ENCODE measurements at regions not wholly inside any gene's neighbourhood (a gene's known extent, or its start where the extent isn't known, plus 50 kb on each side); places are given as distances from the start of the nearest gene placed in this dataset.

- Mint-ChIP-seq H3K9me3 (peaks cover 5% of the 10 kb centered on the region; the same call in 1 of the 2 replicates), H3K36me3 (ENCODE audit: low read depth) (no peaks in the 10 kb centered on the region), H3K27ac (no peak overlapping the region), H3K4me1 (ENCODE audit: low read depth) (no peaks in the 10 kb centered on the region), H3K4me3 (no peak overlapping the region), H3K27me3 (ENCODE audit: insufficient read depth) (peaks cover 1% of the 10 kb centered on the region; the same call in 1 of the 2 replicates)
- DNase-seq, result no peak
- TF ChIP-seq, protein P1, sequence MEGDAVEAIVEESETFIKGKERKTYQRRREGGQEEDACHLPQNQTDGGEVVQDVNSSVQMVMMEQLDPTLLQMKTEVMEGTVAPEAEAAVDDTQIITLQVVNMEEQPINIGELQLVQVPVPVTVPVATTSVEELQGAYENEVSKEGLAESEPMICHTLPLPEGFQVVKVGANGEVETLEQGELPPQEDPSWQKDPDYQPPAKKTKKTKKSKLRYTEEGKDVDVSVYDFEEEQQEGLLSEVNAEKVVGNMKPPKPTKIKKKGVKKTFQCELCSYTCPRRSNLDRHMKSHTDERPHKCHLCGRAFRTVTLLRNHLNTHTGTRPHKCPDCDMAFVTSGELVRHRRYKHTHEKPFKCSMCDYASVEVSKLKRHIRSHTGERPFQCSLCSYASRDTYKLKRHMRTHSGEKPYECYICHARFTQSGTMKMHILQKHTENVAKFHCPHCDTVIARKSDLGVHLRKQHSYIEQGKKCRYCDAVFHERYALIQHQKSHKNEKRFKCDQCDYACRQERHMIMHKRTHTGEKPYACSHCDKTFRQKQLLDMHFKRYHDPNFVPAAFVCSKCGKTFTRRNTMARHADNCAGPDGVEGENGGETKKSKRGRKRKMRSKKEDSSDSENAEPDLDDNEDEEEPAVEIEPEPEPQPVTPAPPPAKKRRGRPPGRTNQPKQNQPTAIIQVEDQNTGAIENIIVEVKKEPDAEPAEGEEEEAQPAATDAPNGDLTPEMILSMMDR (IDR thresholded peaks at IDR 0.05), result no peak
These were observed 236.8 kb upstream of the MAN1A1 start for GRCh38 chr6:119586250-119586882.

DNA sequence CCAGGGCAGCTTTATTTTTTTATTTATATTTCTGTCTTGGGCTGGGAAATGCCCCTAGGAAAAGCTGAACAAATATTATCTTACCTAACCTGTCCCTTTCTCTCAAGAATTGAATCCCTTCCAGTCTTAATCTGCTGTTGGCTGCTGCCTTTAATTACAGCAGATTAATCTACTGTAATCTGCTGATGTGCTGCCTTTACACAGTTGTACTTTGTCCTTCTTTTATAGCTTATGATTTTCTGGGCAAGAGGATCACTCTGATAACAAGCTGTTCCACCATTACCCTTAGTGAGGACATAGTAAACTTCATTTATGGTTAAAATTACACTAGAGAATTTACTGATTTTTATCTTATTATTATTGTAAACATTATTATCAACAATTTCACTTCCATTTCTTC, 234.5 kb upstream of the MAN1A1 start:
- H3K36me3 Mint-ChIP-seq (ENCODE audit: low read depth), result no peaks in the 10 kb centered on the region
- H3K4me1 Mint-ChIP-seq (ENCODE audit: low read depth), result no peaks in the 10 kb centered on the region
- DNase-seq, result no peak
- no peaks in the 10 kb centered on the region; the same call in 1 of the 2 replicates for H3K9me3 Mint-ChIP-seq
- TF ChIP-seq, protein P1 (IDR thresholded peaks at IDR 0.05), result no peak
- no peak overlapping the region for H3K4me3 Mint-ChIP-seq
- H3K27me3 Mint-ChIP-seq (ENCODE audit: insufficient read depth), result peaks cover 1% of the 10 kb centered on the region
- H3K27ac Mint-ChIP-seq, result no peak overlapping the region

- TF ChIP-seq, protein P1 (IDR thresholded peaks at IDR 0.05), result no peak
- Mint-ChIP-seq H3K36me3 (ENCODE audit: low read depth) (no peaks in the 10 kb centered on the region; the same call in 1 of the 2 replicates), H3K27ac (no peak overlapping the region), H3K4me1 (ENCODE audit: low read depth) (no peaks in the 10 kb centered on the region; the same call in 1 of the 2 replicates), H3K9me3 (peaks cover 16% of the 10 kb centered on the region), H3K4me3 (no peak overlapping the region), H3K27me3 (ENCODE audit: insufficient read depth) (no peaks in the 10 kb centered on the region; the same call in 1 of the 2 replicates)
- no peak for DNase-seq
These were observed 231.7 kb upstream of the MAN1A1 start for GRCh38 chr6:119581220-119581619.

DNA sequence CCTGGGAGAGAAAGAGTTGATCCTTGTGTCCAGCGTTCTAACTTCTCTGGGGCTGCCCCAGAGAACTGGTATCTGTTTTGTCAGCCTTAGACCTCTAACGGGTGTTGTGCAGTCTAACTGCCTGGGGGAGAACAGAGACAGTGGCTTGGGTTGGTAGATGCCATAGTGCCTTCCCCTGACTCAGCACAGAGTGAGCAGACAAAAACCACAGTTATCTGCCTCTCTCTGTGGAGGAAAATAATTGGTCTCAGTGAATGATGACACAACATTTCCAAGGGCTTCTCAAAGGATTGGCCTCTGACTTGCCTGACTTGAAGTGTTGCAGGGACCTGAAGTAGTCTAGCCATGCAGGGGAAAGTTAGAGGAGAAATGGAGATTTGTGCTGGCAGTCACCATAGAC, 226.2 kb upstream of the MAN1A1 start:
- Mint-ChIP-seq H3K4me1 (ENCODE audit: low read depth) (no peaks in the 10 kb centered on the region; the same call in 1 of the 2 replicates), H3K27ac (peak overlapping the region; percentile 73; the same call in 1 of the 2 replicates), H3K36me3 (ENCODE audit: low read depth) (peaks cover 7% of the 10 kb centered on the region), H3K9me3 (peaks cover 25% of the 10 kb centered on the region), H3K4me3 (no peak overlapping the region; the same call in 1 of the 2 replicates), H3K27me3 (ENCODE audit: insufficient read depth) (no peaks in the 10 kb centered on the region; the same call in 1 of the 2 replicates)
- TF ChIP-seq, protein P1 (IDR thresholded peaks at IDR 0.05), result no peak
- peak; percentile 87 for DNase-seq

- no peaks in the 10 kb centered on the region for H3K36me3 Mint-ChIP-seq (ENCODE audit: low read depth)
- H3K27ac Mint-ChIP-seq, result no peak overlapping the region
- no peaks in the 10 kb centered on the region for H3K4me1 Mint-ChIP-seq (ENCODE audit: low read depth)
- H3K27me3 Mint-ChIP-seq (ENCODE audit: insufficient read depth), result no peaks in the 10 kb centered on the region
- peaks cover 8% of the 10 kb centered on the region; the same call in 1 of the 2 replicates for H3K9me3 Mint-ChIP-seq
- H3K4me3 Mint-ChIP-seq, result no peak overlapping the region
- no peak for DNase-seq
- TF ChIP-seq, protein P1 (IDR thresholded peaks at IDR 0.05), result no peak
These were observed 219.0 kb upstream of the MAN1A1 start for GRCh38 chr6:119568580-119568979.

All from HFFc6 (cell line).